ENCODE measurements at regions not wholly inside any gene's neighbourhood (a gene's known extent, or its start where the extent isn't known, plus 50 kb on each side); places are given as distances from the start of the nearest gene placed in this dataset.

- H3K4me3 ChIP-seq (replicated peaks; ENCODE audit: low read depth, low read length): no peak overlapping the region
- DNase-seq (ENCODE audit: extremely low read depth, insufficient read length): no peak
- no peaks in the 10 kb centered on the region for H3K36me3 ChIP-seq (ENCODE audit: control insufficient read depth, insufficient read depth, low read length)
- H3K27me3 ChIP-seq (replicated peaks; ENCODE audit: control insufficient read depth, insufficient read depth, low read length): no peaks in the 10 kb centered on the region
- no peak for TF ChIP-seq CTCF (IDR thresholded peaks at IDR 0.05; ENCODE audit: insufficient read depth, low read length, poor library complexity, severe bottlenecking)
These were observed 94.0 kb upstream of the SLC38A4 start for GRCh38 chr12:46919666-46920400.

GRCh38 chr12:46920499-46920898, 94.7 kb upstream of the SLC38A4 start:
- H3K36me3 ChIP-seq (ENCODE audit: control insufficient read depth, insufficient read depth, low read length): no peaks in the 10 kb centered on the region
- no peak for TF ChIP-seq CTCF (IDR thresholded peaks at IDR 0.05; ENCODE audit: insufficient read depth, low read length, poor library complexity, severe bottlenecking)
- no peak overlapping the region for H3K4me3 ChIP-seq (replicated peaks; ENCODE audit: low read depth, low read length)
- no peaks in the 10 kb centered on the region for H3K27me3 ChIP-seq (replicated peaks; ENCODE audit: control insufficient read depth, insufficient read depth, low read length)
- no peak for DNase-seq (ENCODE audit: extremely low read depth, insufficient read length)

- DNase-seq (ENCODE audit: extremely low read depth, insufficient read length): no peak
- TF ChIP-seq CTCF (IDR thresholded peaks at IDR 0.05; ENCODE audit: insufficient read depth, low read length, poor library complexity, severe bottlenecking): no peak
- Histone ChIP-seq H3K4me3 (replicated peaks; ENCODE audit: low read depth, low read length) (no peak overlapping the region), H3K27me3 (replicated peaks; ENCODE audit: control insufficient read depth, insufficient read depth, low read length) (no peaks in the 10 kb centered on the region), H3K36me3 (ENCODE audit: control insufficient read depth, insufficient read depth, low read length) (no peaks in the 10 kb centered on the region)
These were observed 95.4 kb upstream of the SLC38A4 start for GRCh38 chr12:46921048-46921763.

GRCh38 chr12:46921764-46922133, 96.0 kb upstream of the SLC38A4 start:
- H3K27me3 ChIP-seq (replicated peaks; ENCODE audit: control insufficient read depth, insufficient read depth, low read length): no peaks in the 10 kb centered on the region
- TF ChIP-seq CTCF (IDR thresholded peaks at IDR 0.05; ENCODE audit: insufficient read depth, low read length, poor library complexity, severe bottlenecking): no peak
- no peak for DNase-seq (ENCODE audit: extremely low read depth, insufficient read length)
- no peaks in the 10 kb centered on the region for H3K36me3 ChIP-seq (ENCODE audit: control insufficient read depth, insufficient read depth, low read length)
- H3K4me3 ChIP-seq (replicated peaks; ENCODE audit: low read depth, low read length): no peak overlapping the region

DNA sequence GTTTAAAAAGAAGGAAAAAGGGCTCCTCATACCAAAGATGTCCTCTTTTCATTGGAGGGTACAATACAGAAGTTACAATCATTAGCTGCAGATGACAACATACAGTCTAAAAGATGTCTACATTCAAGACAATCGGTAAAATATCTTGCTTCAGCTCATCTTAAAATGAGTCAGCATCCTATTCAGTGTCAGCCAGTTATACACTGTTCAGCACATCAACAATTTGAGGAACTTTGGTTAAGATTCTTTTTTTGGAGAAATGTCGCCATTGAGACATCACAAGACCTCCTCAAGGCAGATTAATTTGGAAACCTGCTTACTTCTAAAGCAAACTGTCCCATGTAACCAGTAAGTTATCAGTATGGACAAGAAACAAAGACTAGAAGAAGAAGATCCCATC, 100.7 kb upstream of the SLC38A4 start:
- no peak overlapping the region for H3K4me3 ChIP-seq (replicated peaks; ENCODE audit: low read depth, low read length)
- TF ChIP-seq CTCF (IDR thresholded peaks at IDR 0.05; ENCODE audit: insufficient read depth, low read length, poor library complexity, severe bottlenecking): no peak
- no peak for DNase-seq (ENCODE audit: extremely low read depth, insufficient read length)
- no peaks in the 10 kb centered on the region for H3K27me3 ChIP-seq (replicated peaks; ENCODE audit: control insufficient read depth, insufficient read depth, low read length)
- H3K36me3 ChIP-seq (ENCODE audit: control insufficient read depth, insufficient read depth, low read length): no peaks in the 10 kb centered on the region

Data from GM06990 (cell line).